ENCODE measurements at regions not wholly inside any gene's neighbourhood (a gene's known extent, or its start where the extent isn't known, plus 50 kb on each side); places are given as distances from the start of the nearest gene placed in this dataset.

- TF ChIP-seq CTCF (conservative IDR thresholded peaks at IDR 0.05) (no peak), EZH2 (IDR thresholded peaks at IDR 0.05; ENCODE audit: low read depth) (no peak)
Observed at GRCh38 chr16:58793366-58793765, 59.2 kb upstream of the GOT2 start.

All from PC-9 (cell line).